ENCODE measurements at regions not wholly inside any gene's neighbourhood (a gene's known extent, or its start where the extent isn't known, plus 50 kb on each side); places are given as distances from the start of the nearest gene placed in this dataset.

DNA sequence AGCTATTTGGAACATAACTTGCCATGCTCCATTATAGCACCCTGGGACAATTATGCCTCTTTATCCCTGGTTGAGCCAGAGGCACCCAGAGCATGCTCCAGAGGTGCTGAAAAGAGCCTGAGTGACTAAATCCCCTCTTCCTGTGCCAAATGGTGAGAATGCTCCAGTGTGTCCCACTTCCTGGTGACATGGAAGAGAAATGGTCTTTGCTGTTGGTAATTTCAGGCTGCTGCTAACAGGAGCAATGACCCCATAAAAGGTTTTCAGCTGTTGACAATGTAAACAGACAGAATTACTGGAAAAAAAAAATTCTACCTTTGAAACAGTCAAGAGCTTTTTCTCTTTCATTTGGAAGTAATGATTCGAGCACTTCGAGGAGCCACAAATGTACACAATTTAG lies 341.8 kb downstream of the FGF9 start:
- Histone ChIP-seq H3K23me2 (ENCODE audit: low read depth, low read length) (no peaks in the 10 kb centered on the region), H3K4ac (replicated peaks; ENCODE audit: insufficient read length, low read depth, low read length) (no peak overlapping the region), H3K4me2 (ENCODE audit: insufficient read depth in 1 of 2, low read depth in 2 of 2, low read length in 2 of 2) (no peak overlapping the region), H3K79me2 (ENCODE audit: control insufficient read depth in 1 of 2, insufficient read depth in 2 of 2, low read length in 2 of 2) (no peaks in the 10 kb centered on the region), H3K14ac (ENCODE audit: insufficient read length) (no peak overlapping the region), H3K23ac (ENCODE audit: insufficient read length) (no peak overlapping the region), H3K4me1 (replicated peaks in 1 of 4; ENCODE audit: control insufficient read depth in 3 of 4, insufficient read depth in 4 of 4, low read length in 3 of 4) (no peaks in the 10 kb centered on the region), H4K91ac (replicated peaks; ENCODE audit: insufficient read length, low read length) (no peak overlapping the region), H2AFZ (ENCODE audit: low read length) (no peak overlapping the region), H2BK12ac (ENCODE audit: low read depth, low read length) (no peak overlapping the region), H3K36me3 (ENCODE audit: control insufficient read depth in 2 of 4, insufficient read depth in 4 of 4, low read length in 3 of 4) (no peaks in the 10 kb centered on the region), H4K5ac (ENCODE audit: insufficient read length, low read depth, low read length) (no peak overlapping the region), H3K9me3 (ENCODE audit: insufficient read depth in 2 of 2, low read depth in 1 of 2, low read length in 1 of 2) (no peaks in the 10 kb centered on the region), H3K27ac (ENCODE audit: low read depth, low read length) (no peak overlapping the region), H3K79me1 (ENCODE audit: low read depth, low read length) (no peaks in the 10 kb centered on the region), H4K20me1 (replicated peaks in 1 of 2; ENCODE audit: control insufficient read depth in 1 of 2, insufficient read depth in 2 of 2, low read length in 2 of 2) (no peaks in the 10 kb centered on the region), H3K27me3 (replicated peaks in 1 of 4; ENCODE audit: control insufficient read depth in 3 of 4, extremely low read depth in 1 of 4, insufficient read depth in 3 of 4, low read length in 3 of 4) (peaks cover 0 to 1% (median 0%) of the 10 kb centered on the region in 4 experiments; a peak in 1 of 7 replicates), H2BK120ac (replicated peaks; ENCODE audit: low read depth, low read length) (no peak overlapping the region), H2BK5ac (ENCODE audit: low read depth, low read length) (no peak overlapping the region), H2AK5ac (ENCODE audit: low read depth, low read length) (no peak overlapping the region), H3K18ac (ENCODE audit: extremely low read depth, low read length) (no peak overlapping the region), H4K8ac (ENCODE audit: extremely low read depth, insufficient read depth, low read length) (no peak overlapping the region), H2BK20ac (ENCODE audit: low read length) (no peak overlapping the region), H3K4me3 (ENCODE audit: extremely low read depth in 1 of 4, insufficient read depth in 2 of 4, low read depth in 3 of 4, low read length in 4 of 4) (no peak overlapping the region), H3K56ac (replicated peaks; ENCODE audit: insufficient read length, low read depth, low read length) (no peak overlapping the region), H3K9ac (replicated peaks in 1 of 4; ENCODE audit: extremely low read depth in 1 of 4, low read depth in 3 of 4, low read length in 3 of 4) (no peak overlapping the region), H2BK15ac (ENCODE audit: low read length) (no peak overlapping the region)
- WGBS, 2 experiments (ENCODE audit: extremely low coverage in 1 of 2, insufficient coverage in 1 of 2, insufficient read length in 1 of 2, insufficient replicate concordance in 2 of 2, low coverage in 1 of 2, low lambda C conversion rate in 2 of 2, missing lambda C conversion rate in 1 of 2), result 91% methylated on average over 2 of the region's 2 CpGs; no CpG with 5 or more reads in 1 of the 2 experiments
- CTCF ChIA-PET (ENCODE audit: partially characterized antibody), result interaction anchor here (0.6 kb wide), 1 partner anchor 1757 kb away, joined by 3 read pairs; no protein-coding TSS in a partner anchor
- POLR2A ChIA-PET (ENCODE audit: partially characterized antibody), result interaction anchor here (0.9 kb wide), 1 partner anchor 28 kb away, joined by 3 read pairs; no protein-coding TSS in a partner anchor
- DNase-seq (ENCODE audit: low read depth in 1 of 2, low spot score in 2 of 2) (no peak), FAIRE-seq (no peak)
- TF ChIP-seq SP2 (IDR thresholded peaks at IDR 0.05; ENCODE audit: low read length) (no peak), EP300 (IDR thresholded peaks at IDR 0.05; ENCODE audit: borderline replicate concordance in 1 of 2, low read depth in 2 of 2, low read length in 2 of 2) (no peak), KDM1A (IDR thresholded peaks at IDR 0.05; ENCODE audit: borderline replicate concordance, low read length) (no peak), GTF2F1 (IDR thresholded peaks at IDR 0.05; ENCODE audit: borderline replicate concordance, low read depth, low read length) (no peak), NRF1 (IDR thresholded peaks at IDR 0.05; ENCODE audit: low read depth, low read length) (no peak), RXRA (IDR thresholded peaks at IDR 0.05; ENCODE audit: insufficient read depth, low read depth, low read length) (no peak), HDAC6 (IDR thresholded peaks at IDR 0.05; ENCODE audit: low read depth, low read length) (no peak), TCF12 (IDR thresholded peaks at IDR 0.05; ENCODE audit: low read depth, low read length) (no peak), USF2 (IDR thresholded peaks at IDR 0.05; ENCODE audit: low read length) (no peak), ZNF274 (IDR thresholded peaks at IDR 0.05; ENCODE audit: borderline replicate concordance, extremely low read depth, low read length) (no peak), CBX5 (IDR thresholded peaks at IDR 0.05; ENCODE audit: low read depth, low read length) (no peak), CREB1 (IDR thresholded peaks at IDR 0.05) (no peak), TEAD4 (IDR thresholded peaks at IDR 0.05; ENCODE audit: low read depth, low read length) (no peak)
